Ishikawa (cell line): ENCODE measurements at regions not wholly inside any gene's neighbourhood (a gene's known extent, or its start where the extent isn't known, plus 50 kb on each side); places are given as distances from the start of the nearest gene placed in this dataset.

Experiments used
- NFIC ChIP-seq: IDR thresholded peaks from 2 replicates; pipeline ENCODE4 v1.6.1; 2012
- TAF1 ChIP-seq: IDR thresholded peaks from 2 replicates; pipeline ENCODE4 v1.6.1; 2012; ENCODE audit warnings: low read depth, mild to moderate bottlenecking
- YY1 ChIP-seq: IDR thresholded peaks from 2 replicates; pipeline ENCODE4 v1.6.1; 2012; ENCODE audit warnings: low read depth
- ZBTB7A ChIP-seq: IDR thresholded peaks from 2 replicates; pipeline ENCODE4 v1.6.1; 2012; ENCODE audit warnings: low read depth
- TF ChIP-seq, protein P1 (sequence below): IDR thresholded peaks from 2 replicates; pipeline ENCODE4 v1.6.1; 2012

DNA sequence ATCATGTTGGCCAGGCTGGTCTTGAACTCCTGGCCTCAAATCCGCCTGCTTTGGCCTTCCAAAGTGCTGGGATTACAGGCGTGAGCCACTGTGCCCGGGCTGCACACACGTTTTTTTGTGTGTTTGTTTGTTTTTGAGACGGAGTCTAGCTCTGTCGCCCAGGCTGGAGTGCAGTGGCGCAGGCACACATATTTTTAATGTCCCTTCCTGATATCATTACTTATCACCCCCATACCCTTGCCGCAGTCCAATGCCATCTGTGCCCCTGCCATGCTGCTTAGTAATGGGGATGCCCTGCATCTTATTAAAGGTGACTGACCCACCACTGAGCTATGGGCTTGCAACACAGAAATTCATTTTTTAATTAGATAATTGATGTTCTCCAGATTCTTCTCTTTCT, 180.7 kb downstream of the TEX36 start:
- TF ChIP-seq YY1: no peak
- TF ChIP-seq TAF1: no peak
- TF ChIP-seq, protein P1, sequence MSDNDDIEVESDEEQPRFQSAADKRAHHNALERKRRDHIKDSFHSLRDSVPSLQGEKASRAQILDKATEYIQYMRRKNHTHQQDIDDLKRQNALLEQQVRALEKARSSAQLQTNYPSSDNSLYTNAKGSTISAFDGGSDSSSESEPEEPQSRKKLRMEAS: no peak
- no peak for TF ChIP-seq NFIC
- TF ChIP-seq ZBTB7A: no peak
